GM13976 (cell line): ENCODE measurements at regions not wholly inside any gene's neighbourhood (a gene's known extent, or its start where the extent isn't known, plus 50 kb on each side); places are given as distances from the start of the nearest gene placed in this dataset.

Experiments
- DNase-seq: peaks from one replicate; pipeline ENCODE4 v3.0.0; 2012; ENCODE audit warnings: low spot score
- in situ Hi-C: fragments of 300-500 bp; cut with MboI; formaldehyde crosslinking; loops from one replicate; pipeline ENCODE4 v1.12.0; 2022; ENCODE audit warnings: low sequenced_read_pairs, mixed read lengths, inconsistent platforms; ENCODE audit not compliant: unreplicated experiment
- TF ChIP-seq, protein P1 (sequence below): IDR thresholded peaks from 2 replicates; pipeline ENCODE4 v1.5.1; 2012; ENCODE audit warnings: borderline replicate concordance, mild to moderate bottlenecking; ENCODE audit not compliant: insufficient read depth; ENCODE audit errors: extremely low read depth, missing control alignments, control extremely low read depth

GRCh38 chr15:29635513-29636098, 186.7 kb downstream of the TJP1 start:
- no peak for DNase-seq
- TF ChIP-seq, protein P1, sequence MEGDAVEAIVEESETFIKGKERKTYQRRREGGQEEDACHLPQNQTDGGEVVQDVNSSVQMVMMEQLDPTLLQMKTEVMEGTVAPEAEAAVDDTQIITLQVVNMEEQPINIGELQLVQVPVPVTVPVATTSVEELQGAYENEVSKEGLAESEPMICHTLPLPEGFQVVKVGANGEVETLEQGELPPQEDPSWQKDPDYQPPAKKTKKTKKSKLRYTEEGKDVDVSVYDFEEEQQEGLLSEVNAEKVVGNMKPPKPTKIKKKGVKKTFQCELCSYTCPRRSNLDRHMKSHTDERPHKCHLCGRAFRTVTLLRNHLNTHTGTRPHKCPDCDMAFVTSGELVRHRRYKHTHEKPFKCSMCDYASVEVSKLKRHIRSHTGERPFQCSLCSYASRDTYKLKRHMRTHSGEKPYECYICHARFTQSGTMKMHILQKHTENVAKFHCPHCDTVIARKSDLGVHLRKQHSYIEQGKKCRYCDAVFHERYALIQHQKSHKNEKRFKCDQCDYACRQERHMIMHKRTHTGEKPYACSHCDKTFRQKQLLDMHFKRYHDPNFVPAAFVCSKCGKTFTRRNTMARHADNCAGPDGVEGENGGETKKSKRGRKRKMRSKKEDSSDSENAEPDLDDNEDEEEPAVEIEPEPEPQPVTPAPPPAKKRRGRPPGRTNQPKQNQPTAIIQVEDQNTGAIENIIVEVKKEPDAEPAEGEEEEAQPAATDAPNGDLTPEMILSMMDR: no peak
- in situ Hi-C loops: no loop called here

DNA sequence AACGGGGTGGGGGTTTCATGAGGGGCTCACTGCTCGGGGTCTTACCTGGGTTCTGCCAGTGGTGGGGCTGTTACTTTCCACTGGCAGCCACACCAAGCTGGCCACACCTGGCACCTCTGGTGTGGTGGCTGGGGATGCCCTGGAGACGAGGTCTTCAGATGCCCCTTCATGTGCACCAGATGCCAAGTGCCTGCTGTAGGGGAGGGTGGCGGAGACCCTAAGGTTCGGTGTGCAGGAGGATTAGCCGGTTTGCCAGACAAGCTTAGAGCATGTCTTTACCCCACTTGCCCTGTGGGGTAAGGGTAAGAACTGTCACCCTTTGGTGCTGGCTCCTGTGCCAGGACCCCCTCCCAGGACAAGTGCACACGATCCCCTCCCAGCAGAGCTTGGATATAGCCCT, 188.3 kb downstream of the TJP1 start:
- TF ChIP-seq, protein P1: no peak
- in situ Hi-C loops: no loop called here
- no peak for DNase-seq

GRCh38 chr15:29632671-29633406, 189.4 kb downstream of the TJP1 start:
- in situ Hi-C loops: no loop called here

DNA sequence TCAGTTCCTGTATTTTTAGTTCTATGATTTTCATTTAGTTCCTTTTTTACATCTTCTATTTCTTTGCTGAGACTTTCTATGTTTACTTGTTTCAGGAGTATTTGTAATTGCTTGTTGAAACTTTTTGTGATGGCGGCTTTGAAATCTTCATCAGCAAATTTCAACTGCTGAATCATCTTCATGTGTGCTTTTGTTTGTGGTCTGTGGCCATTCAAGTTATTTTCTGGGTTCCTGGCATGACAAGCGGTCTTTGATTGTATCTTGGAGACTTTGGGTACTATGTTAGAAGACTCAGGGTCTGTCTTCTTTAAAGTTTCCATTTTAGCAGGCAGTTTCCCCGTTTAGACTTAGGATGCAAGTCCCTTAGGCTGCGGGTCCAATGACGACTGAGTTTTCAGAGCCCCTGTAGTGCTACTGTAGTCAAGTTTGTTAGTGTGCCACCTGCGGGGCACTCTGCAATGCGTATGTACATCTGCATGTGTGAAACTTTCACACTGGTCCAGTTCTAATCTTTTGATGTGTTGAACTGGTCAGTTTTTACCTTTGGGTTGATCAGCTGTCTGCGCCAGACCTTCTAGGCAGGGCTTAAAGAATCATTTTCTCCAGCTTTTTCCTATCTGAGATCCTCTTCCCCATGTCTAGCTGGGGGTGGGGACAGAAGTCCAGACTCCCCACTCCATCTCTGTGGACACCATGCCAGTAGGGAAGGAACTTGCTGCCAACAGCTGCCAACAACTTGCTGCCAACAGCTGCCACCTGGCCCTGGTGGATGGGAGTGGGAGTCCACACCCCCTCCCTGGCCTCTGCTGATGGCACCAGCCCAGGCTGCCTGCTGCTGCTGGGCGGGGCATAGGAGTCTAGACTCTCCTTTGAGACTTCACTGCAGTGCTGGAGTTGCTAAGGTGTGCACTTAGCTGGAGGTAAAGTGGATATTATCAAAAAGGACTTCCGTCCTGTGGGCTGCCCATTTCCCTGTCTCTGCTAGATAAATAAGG, 190.9 kb downstream of the TJP1 start:
- no peak for DNase-seq
- TF ChIP-seq, protein P1: no peak
- in situ Hi-C loops: no loop called here

More at GRCh38 chr15:29632671-29633406, 189.4 kb downstream of the TJP1 start:
- DNase-seq: no peak
- TF ChIP-seq, protein P1: no peak

GRCh38 chr15:29624271-29624670, 198.0 kb downstream of the TJP1 start:
- DNase-seq: no peak
- in situ Hi-C loops: no loop called here
- TF ChIP-seq, protein P1: no peak

- no peak for DNase-seq
- in situ Hi-C loops: no loop called here
- TF ChIP-seq, protein P1: no peak
These were observed 199.1 kb downstream of the TJP1 start for GRCh38 chr15:29623116-29623639.
